Colonic mucosa (tissue), 4 donors: ENCODE measurements at regions not wholly inside any gene's neighbourhood (a gene's known extent, or its start where the extent isn't known, plus 50 kb on each side); places are given as distances from the start of the nearest gene placed in this dataset.

Experiments
- DNase-seq: peaks from one replicate; pipeline ENCODE4 v3.0.0-alpha.2; 2020
- H3K27ac ChIP-seq: fragments of 200-600 bp; one replicate; pipeline ENCODE4 v1.8.0; 2021
- H3K27me3 ChIP-seq: fragments of 200-600 bp; one replicate; pipeline ENCODE4 v1.8.0; 2021
- H3K36me3 ChIP-seq: fragments of 200-600 bp; one replicate; pipeline ENCODE4 v1.8.0; 2021
- H3K4me1 ChIP-seq: fragments of 200-600 bp; one replicate; pipeline ENCODE4 v1.8.0; 2021; ENCODE audit warnings: mild to moderate bottlenecking
- H3K4me3 ChIP-seq: fragments of 200-600 bp; one replicate; pipeline ENCODE4 v1.8.0; 2021
- H3K9ac ChIP-seq, 2 donors: one replicate each; pipeline ENCODE4 v1.7.0; 2013; ENCODE audit warnings: control low read depth in 2 of 2, low read depth in 2 of 2, low read length in 2 of 2
- H3K9me3 ChIP-seq: fragments of 200-600 bp; one replicate; pipeline ENCODE4 v1.8.0; 2021
- CTCF ChIP-seq: fragments of 200-600 bp; IDR thresholded peaks from one replicate; pipeline ENCODE4 v1.8.0; 2022; ENCODE audit warnings: antibody characterized with exemption, mild to moderate bottlenecking
- intact Hi-C: fragments of 100-400 bp; cut with DNase I; formaldehyde crosslinking; loops from one replicate; pipeline ENCODE4 v1.14.1; 2022
- donor health status: healthy.
- donor health status: DM: no; HTN: no; CAD: no.
- donor health status: DM: no; HTN: no; CAD: no.

DNA sequence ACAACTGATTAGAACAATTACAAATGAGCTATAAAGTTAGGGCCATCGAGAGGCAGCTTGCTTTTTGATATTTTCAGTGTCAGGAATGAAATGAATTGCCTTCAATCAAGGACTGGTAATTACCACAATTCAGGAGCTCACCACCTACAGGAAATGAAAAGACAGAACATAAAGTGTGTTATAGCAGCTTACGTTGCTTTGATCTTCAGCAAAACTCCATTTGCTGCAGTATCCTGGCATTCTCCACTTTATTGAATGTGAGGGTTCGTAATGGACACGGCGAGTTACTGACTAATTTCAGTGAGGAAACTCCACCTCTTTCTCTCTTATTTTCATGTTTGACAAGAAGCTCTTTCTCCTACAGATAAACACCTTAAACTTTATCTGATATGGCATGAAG is 440.0 kb upstream of the HSF2 start:
- DNase-seq: no peak
- no peaks in the 10 kb centered on the region for H3K4me1 ChIP-seq
- H3K27me3 ChIP-seq: no peaks in the 10 kb centered on the region
- H3K36me3 ChIP-seq: no peaks in the 10 kb centered on the region
- H3K9ac ChIP-seq: no peak overlapping the region
- no peak overlapping the region for H3K27ac ChIP-seq
- no peaks in the 10 kb centered on the region for H3K9me3 ChIP-seq
- H3K4me3 ChIP-seq: no peak overlapping the region
- no peak for TF ChIP-seq CTCF
- intact Hi-C loops: no loop called here

DNA sequence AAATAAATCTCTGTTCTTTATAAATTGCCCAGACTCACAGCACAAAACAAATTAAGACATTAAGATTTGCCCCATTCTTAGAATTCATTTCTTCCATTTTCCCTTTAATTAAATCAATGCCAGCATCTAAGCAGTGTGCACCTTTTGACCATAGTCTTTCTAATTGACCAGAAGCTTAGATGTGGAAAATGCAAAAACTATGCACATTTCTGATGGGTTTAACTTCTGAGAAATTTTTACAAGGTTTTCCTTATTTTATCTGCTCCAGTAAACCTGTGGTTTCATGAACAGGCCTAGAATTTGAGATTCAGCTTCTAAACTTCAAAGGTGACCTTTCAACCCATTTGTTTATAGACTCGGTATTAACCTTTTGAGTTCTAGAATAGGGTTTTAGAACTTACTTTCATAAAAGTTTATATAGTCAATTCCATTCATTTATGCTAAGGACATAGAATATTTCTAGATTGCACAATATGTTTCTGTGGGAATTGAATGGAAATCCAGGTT is 437.8 kb upstream of the HSF2 start:
- H3K9ac ChIP-seq: no peak overlapping the region
- no peaks in the 10 kb centered on the region for H3K4me1 ChIP-seq
- no peaks in the 10 kb centered on the region for H3K9me3 ChIP-seq
- DNase-seq: no peak
- no peak for TF ChIP-seq CTCF
- no peaks in the 10 kb centered on the region for H3K27me3 ChIP-seq
- no peak overlapping the region for H3K27ac ChIP-seq
- intact Hi-C loops: no loop called here
- no peak overlapping the region for H3K4me3 ChIP-seq
- H3K36me3 ChIP-seq: no peaks in the 10 kb centered on the region

DNA sequence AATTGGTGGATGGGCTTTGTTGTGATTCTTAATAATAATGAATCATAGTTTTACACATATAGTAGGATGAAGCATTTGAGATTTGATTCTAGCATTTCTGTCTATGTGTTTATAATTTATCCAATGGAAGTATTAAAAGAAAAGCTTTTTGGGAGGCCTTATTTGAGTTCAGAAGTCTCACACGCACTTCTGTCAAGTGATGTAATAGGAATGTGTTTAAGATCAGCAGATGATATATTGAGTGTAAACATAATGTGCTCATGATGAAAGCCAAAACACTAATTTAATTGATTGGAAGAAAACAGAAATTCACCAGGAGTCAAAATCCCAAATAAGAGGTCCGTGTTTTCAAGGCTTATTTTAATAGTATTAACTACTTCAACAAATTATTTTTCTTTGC is 435.6 kb upstream of the HSF2 start:
- no peak for DNase-seq
- intact Hi-C loops: no loop called here
- Histone ChIP-seq H3K4me3 (no peak overlapping the region), H3K36me3 (no peaks in the 10 kb centered on the region), H3K9me3 (no peaks in the 10 kb centered on the region), H3K27me3 (no peaks in the 10 kb centered on the region), H3K4me1 (no peaks in the 10 kb centered on the region), H3K9ac (no peak overlapping the region), H3K27ac (no peak overlapping the region)
- TF ChIP-seq CTCF: no peak

GRCh38 chr6:121965739-121966138 is 433.7 kb upstream of the HSF2 start:
- no peak for DNase-seq
- intact Hi-C loops: no loop called here
- Histone ChIP-seq H3K9me3 (no peaks in the 10 kb centered on the region), H3K27me3 (no peaks in the 10 kb centered on the region), H3K4me1 (no peaks in the 10 kb centered on the region), H3K36me3 (no peaks in the 10 kb centered on the region), H3K4me3 (no peak overlapping the region), H3K9ac (no peak overlapping the region), H3K27ac (no peak overlapping the region)
- no peak for TF ChIP-seq CTCF

GRCh38 chr6:121967631-121968030 is 431.8 kb upstream of the HSF2 start:
- Histone ChIP-seq H3K27me3 (no peaks in the 10 kb centered on the region), H3K36me3 (no peaks in the 10 kb centered on the region), H3K9me3 (no peaks in the 10 kb centered on the region), H3K4me1 (no peaks in the 10 kb centered on the region), H3K4me3 (no peak overlapping the region), H3K27ac (no peak overlapping the region), H3K9ac (no peak overlapping the region)
- intact Hi-C loops: no loop called here
- DNase-seq: no peak
- no peak for TF ChIP-seq CTCF

DNA sequence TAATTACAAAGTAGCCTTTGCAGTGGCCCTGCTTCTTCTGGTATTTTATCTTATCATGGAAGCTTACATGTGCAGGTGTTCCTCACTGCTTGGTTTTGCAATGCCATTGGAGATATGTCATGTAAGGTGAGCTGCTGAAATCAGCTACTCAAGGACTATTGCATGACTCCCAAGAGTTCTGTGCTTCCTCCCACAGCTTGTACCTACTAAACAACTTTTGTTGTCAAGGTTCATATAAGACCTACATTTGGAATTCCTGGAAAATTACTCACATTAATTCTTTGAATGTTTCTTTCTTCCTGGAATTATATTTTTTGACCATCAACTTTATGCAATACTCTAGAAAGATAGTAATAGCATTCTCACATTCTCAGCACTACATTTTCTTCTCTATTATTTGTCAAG is 427.5 kb upstream of the HSF2 start:
- Histone ChIP-seq H3K27me3 (no peaks in the 10 kb centered on the region), H3K27ac (no peak overlapping the region), H3K4me3 (no peak overlapping the region), H3K9me3 (no peaks in the 10 kb centered on the region), H3K36me3 (no peaks in the 10 kb centered on the region), H3K4me1 (no peaks in the 10 kb centered on the region), H3K9ac (no peak overlapping the region)
- TF ChIP-seq CTCF: no peak
- intact Hi-C loops: no loop called here
- DNase-seq: no peak
